ENCODE measurements at regions not wholly inside any gene's neighbourhood (a gene's known extent, or its start where the extent isn't known, plus 50 kb on each side); places are given as distances from the start of the nearest gene placed in this dataset.

- no peak for ATAC-seq
- DNase-seq: no peak
Observed at GRCh38 chr12:13288937-13289652, 92.6 kb downstream of the EMP1 start.

- ATAC-seq: no peak
- DNase-seq: no peak
Observed at GRCh38 chr12:13288501-13288900, 92.0 kb downstream of the EMP1 start.

- DNase-seq (no peak), ATAC-seq (no peak)
Observed at GRCh38 chr12:13283867-13284266, 87.3 kb downstream of the EMP1 start.

- no peak for ATAC-seq
- no peak for DNase-seq
Observed at GRCh38 chr12:13282861-13283260, 86.3 kb downstream of the EMP1 start.

GRCh38 chr12:13278249-13278787 is 81.8 kb downstream of the EMP1 start:
- peak; percentile 75 for DNase-seq
- peak; percentile 85 for ATAC-seq

GRCh38 chr12:13277293-13277692 is 80.8 kb downstream of the EMP1 start:
- no peak for ATAC-seq
- no peak for DNase-seq

- ATAC-seq: no peak
- no peak for DNase-seq
Observed at GRCh38 chr12:13275241-13276085, 78.9 kb downstream of the EMP1 start.

GRCh38 chr12:13273850-13274249 is 77.3 kb downstream of the EMP1 start:
- no peak for ATAC-seq
- DNase-seq: no peak

GRCh38 chr12:13273097-13273496 is 76.6 kb downstream of the EMP1 start:
- ATAC-seq: no peak
- no peak for DNase-seq

- ATAC-seq: no peak
- no peak for DNase-seq
Observed at GRCh38 chr12:13270817-13271216, 74.3 kb downstream of the EMP1 start.
